HCT116 (cell line): ENCODE measurements at regions not wholly inside any gene's neighbourhood (a gene's known extent, or its start where the extent isn't known, plus 50 kb on each side); places are given as distances from the start of the nearest gene placed in this dataset.

Experiments used
- CTCF ChIP-seq, 3 experiments: fragments of 200-600 bp in 1 of 3; sonication (generic) in 1 of 3; IDR thresholded peaks in 2 of 3; conservative IDR thresholded peaks in 1 of 3; 2 replicates each; pipeline ENCODE4 v1.5.1; 2012 to 2017; ENCODE audit warnings: low read depth in 2 of 3, low read length in 2 of 3, antibody characterized with exemption in 1 of 3, borderline replicate concordance in 1 of 3, control low read depth in 1 of 3, mild to moderate bottlenecking in 1 of 3, mixed read lengths in 1 of 3, mixed run types in 1 of 3, moderate library complexity in 1 of 3; ENCODE audit not compliant: insufficient read depth in 1 of 3
- ELF1 ChIP-seq: IDR thresholded peaks from 2 replicates; pipeline ENCODE4 v1.6.1; 2012; ENCODE audit warnings: low read depth, borderline replicate concordance
- EZH2 ChIP-seq: fragments of 200-600 bp; sonication (generic); IDR thresholded peaks from 2 replicates; pipeline ENCODE4 v1.6.1; 2017; ENCODE audit warnings: antibody characterized with exemption, mixed run types
- POLR2A ChIP-seq: IDR thresholded peaks from 2 replicates; pipeline ENCODE4 v1.7.0; 2011; ENCODE audit warnings: borderline replicate concordance; ENCODE audit not compliant: insufficient read depth, insufficient read length; ENCODE audit errors: extremely low read depth
- POLR2AphosphoS5 ChIP-seq: IDR thresholded peaks from 2 replicates; pipeline ENCODE4 v1.6.1; 2011; ENCODE audit warnings: mild to moderate bottlenecking, low read depth, low read length, moderate library complexity
- TCF7L2 ChIP-seq: IDR thresholded peaks from 2 replicates; pipeline ENCODE4 v1.7.0; 2011; ENCODE audit warnings: borderline replicate concordance, inconsistent platforms; ENCODE audit not compliant: insufficient read depth, insufficient read length; ENCODE audit errors: extremely low read depth
- YY1 ChIP-seq: IDR thresholded peaks from 2 replicates; pipeline ENCODE4 v1.6.1; 2011; ENCODE audit warnings: low read length, low read depth, moderate library complexity, mild to moderate bottlenecking; ENCODE audit not compliant: insufficient replicate concordance; ENCODE audit errors: extremely low read depth
- TF ChIP-seq, protein P1 (sequence below): IDR thresholded peaks from 2 replicates; pipeline ENCODE4 v1.6.1; 2012

GRCh38 chr10:131536676-131537075 is 225.2 kb upstream of the TCERG1L start:
- TF ChIP-seq ELF1 (no peak), CTCF (IDR thresholded peaks at IDR 0.05 in 2 of 3, conservative IDR thresholded peaks at IDR 0.05 in 1 of 3; ENCODE audit: borderline replicate concordance in 1 of 3, insufficient read depth in 1 of 3, low read depth in 2 of 3, low read length in 2 of 3) (no peak), TCF7L2 (no peak), YY1 (no peak), EZH2 (no peak), POLR2AphosphoS5 (no peak), POLR2A (no peak)
- TF ChIP-seq, protein P1, sequence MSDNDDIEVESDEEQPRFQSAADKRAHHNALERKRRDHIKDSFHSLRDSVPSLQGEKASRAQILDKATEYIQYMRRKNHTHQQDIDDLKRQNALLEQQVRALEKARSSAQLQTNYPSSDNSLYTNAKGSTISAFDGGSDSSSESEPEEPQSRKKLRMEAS = no peak
